Lower lobe of right lung (tissue), 2 donors: ENCODE measurements at regions not wholly inside any gene's neighbourhood (a gene's known extent, or its start where the extent isn't known, plus 50 kb on each side); places are given as distances from the start of the nearest gene placed in this dataset.

Experiments
- ATAC-seq, 2 donors: fragments of 200-7000 bp; cut with Tn5 transposase; one replicate each; pipeline ENCODE4 v1.9.1; 2020 to 2022; ENCODE audit warnings: mild to moderate bottlenecking in 2 of 2, moderate library complexity in 2 of 2
- DNase-seq: peaks from one replicate; pipeline ENCODE4 v3.0.0-alpha.2; 2020
- H3K27ac ChIP-seq: fragments of 200-600 bp; one replicate; pipeline ENCODE4 v1.8.0; 2022
- H3K27me3 ChIP-seq: fragments of 200-600 bp; one replicate; pipeline ENCODE4 v1.8.0; 2022; ENCODE audit warnings: low read depth
- H3K36me3 ChIP-seq: fragments of 200-600 bp; one replicate; pipeline ENCODE4 v1.8.0; 2022; ENCODE audit warnings: mild to moderate bottlenecking
- H3K4me1 ChIP-seq: fragments of 200-600 bp; one replicate; pipeline ENCODE4 v1.8.0; 2022
- H3K4me3 ChIP-seq: fragments of 200-600 bp; one replicate; pipeline ENCODE4 v1.8.0; 2022; ENCODE audit warnings: mild to moderate bottlenecking
- H3K9me3 ChIP-seq: fragments of 200-600 bp; one replicate; pipeline ENCODE4 v1.8.0; 2022
- CTCF ChIP-seq: fragments of 200-600 bp; IDR thresholded peaks from one replicate; pipeline ENCODE4 v1.8.0; 2022; ENCODE audit warnings: antibody characterized with exemption, mild to moderate bottlenecking
- intact Hi-C: fragments of 100-400 bp; cut with DNase I; formaldehyde crosslinking; loops from one replicate; pipeline ENCODE4 v1.11.0; 2022
- donor health status: DM: no; HTN: yes; CAD: no; lungs with severe emphysema.

GRCh38 chr3:70582803-70583202 is 270.4 kb upstream of the MDFIC2 start:
- Histone ChIP-seq H3K36me3 (no peaks in the 10 kb centered on the region), H3K4me3 (no peak overlapping the region), H3K4me1 (no peaks in the 10 kb centered on the region), H3K27ac (no peak overlapping the region), H3K9me3 (no peaks in the 10 kb centered on the region), H3K27me3 (no peaks in the 10 kb centered on the region)
- TF ChIP-seq CTCF, result no peak
- DNase-seq (no peak), ATAC-seq (no peak)
- intact Hi-C loops, result no loop called here

- TF ChIP-seq CTCF, result no peak
- no peak overlapping the region for H3K27ac ChIP-seq
- no peaks in the 10 kb centered on the region for H3K9me3 ChIP-seq
- H3K36me3 ChIP-seq, result no peaks in the 10 kb centered on the region
- intact Hi-C loops, result no loop called here
- DNase-seq (no peak), ATAC-seq (no peak)
- no peak overlapping the region for H3K4me3 ChIP-seq
- H3K27me3 ChIP-seq, result no peaks in the 10 kb centered on the region
- H3K4me1 ChIP-seq, result no peaks in the 10 kb centered on the region
Measured at GRCh38 chr3:70580021-70580420, 267.6 kb upstream of the MDFIC2 start.

GRCh38 chr3:70571696-70572095 is 259.3 kb upstream of the MDFIC2 start:
- no peak for ATAC-seq
- no peaks in the 10 kb centered on the region for H3K36me3 ChIP-seq
- intact Hi-C loops, result no loop called here

GRCh38 chr3:70570584-70570983 is 258.1 kb upstream of the MDFIC2 start:
- Histone ChIP-seq H3K4me1 (no peaks in the 10 kb centered on the region), H3K9me3 (no peaks in the 10 kb centered on the region), H3K27ac (no peak overlapping the region), H3K36me3 (no peaks in the 10 kb centered on the region), H3K27me3 (no peaks in the 10 kb centered on the region), H3K4me3 (no peak overlapping the region)
- TF ChIP-seq CTCF, result no peak
- no peak for ATAC-seq
- no peak for DNase-seq
- intact Hi-C loops, result no loop called here

More at GRCh38 chr3:70571696-70572095, 259.3 kb upstream of the MDFIC2 start:
- TF ChIP-seq CTCF, result no peak
- Histone ChIP-seq H3K27me3 (no peaks in the 10 kb centered on the region), H3K9me3 (no peaks in the 10 kb centered on the region), H3K27ac (no peak overlapping the region), H3K4me1 (no peaks in the 10 kb centered on the region), H3K4me3 (no peak overlapping the region)
- DNase-seq, result no peak

- DNase-seq (no peak), ATAC-seq (no peak)
- no peaks in the 10 kb centered on the region for H3K4me1 ChIP-seq
- no peaks in the 10 kb centered on the region for H3K27me3 ChIP-seq
- intact Hi-C loops, result no loop called here
- H3K4me3 ChIP-seq, result no peak overlapping the region
- H3K36me3 ChIP-seq, result no peaks in the 10 kb centered on the region
- H3K9me3 ChIP-seq, result no peaks in the 10 kb centered on the region
- TF ChIP-seq CTCF, result no peak
- H3K27ac ChIP-seq, result no peak overlapping the region
Measured at GRCh38 chr3:70568626-70569025, 256.2 kb upstream of the MDFIC2 start.

- TF ChIP-seq CTCF, result no peak
- Histone ChIP-seq H3K9me3 (no peaks in the 10 kb centered on the region), H3K4me1 (no peaks in the 10 kb centered on the region), H3K27ac (no peak overlapping the region), H3K4me3 (no peak overlapping the region), H3K27me3 (no peaks in the 10 kb centered on the region), H3K36me3 (no peaks in the 10 kb centered on the region)
- no peak for ATAC-seq
- no peak for DNase-seq
- intact Hi-C loops, result no loop called here
Measured at GRCh38 chr3:70565861-70566260, 253.4 kb upstream of the MDFIC2 start.
